ENCODE measurements at regions not wholly inside any gene's neighbourhood (a gene's known extent, or its start where the extent isn't known, plus 50 kb on each side); places are given as distances from the start of the nearest gene placed in this dataset.

GRCh38 chr6:15825332-15825930 is 162.6 kb upstream of the DTNBP1 start:
- TF ChIP-seq POLR2A (IDR thresholded peaks at IDR 0.05; ENCODE audit: low read length) (no peak), GATA1 (IDR thresholded peaks at IDR 0.05; ENCODE audit: low read depth, low read length) (no peak)
